ENCODE measurements at regions not wholly inside any gene's neighbourhood (a gene's known extent, or its start where the extent isn't known, plus 50 kb on each side); places are given as distances from the start of the nearest gene placed in this dataset.

DNA sequence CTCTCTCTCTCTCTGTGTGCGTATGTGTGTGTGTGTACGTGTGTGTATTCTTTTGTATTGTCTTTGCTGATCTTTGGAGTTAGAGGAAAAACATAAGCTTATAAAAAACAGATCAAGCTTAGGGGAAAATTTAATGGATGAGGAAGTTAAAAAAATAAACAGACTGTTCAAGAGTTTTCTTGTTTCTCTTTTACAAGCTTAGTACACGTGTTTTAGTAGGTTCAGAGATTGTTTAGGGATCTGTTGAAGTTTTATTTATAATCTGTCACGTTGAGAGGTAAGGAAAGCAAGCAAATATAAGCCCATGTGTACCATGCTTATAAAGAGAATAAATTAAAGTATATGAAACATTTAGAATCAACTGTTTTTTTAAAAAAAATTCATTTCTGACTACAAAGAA is 1470.3 kb upstream of the NUDT12 start:
- no peak for TF ChIP-seq CTCF (IDR thresholded peaks at IDR 0.05; ENCODE audit: insufficient read depth, low read length, missing control alignments)
- ChIA-PET POLR2A (no interaction called here), CTCF (no interaction called here)
- no peak for DNase-seq (ENCODE audit: low read depth, low spot score)
- no peak overlapping the region for H3K4me3 ChIP-seq (ENCODE audit: low read depth, low read length)

- no peak for TF ChIP-seq CTCF (IDR thresholded peaks at IDR 0.05; ENCODE audit: insufficient read depth, low read length, missing control alignments)
- DNase-seq (ENCODE audit: low read depth, low spot score) = no peak
- H3K4me3 ChIP-seq (ENCODE audit: low read depth, low read length) = no peak overlapping the region
- ChIA-PET CTCF (no interaction called here), POLR2A (no interaction called here)
Measured at GRCh38 chr5:105030153-105030552, 1467.6 kb upstream of the NUDT12 start.

DNA sequence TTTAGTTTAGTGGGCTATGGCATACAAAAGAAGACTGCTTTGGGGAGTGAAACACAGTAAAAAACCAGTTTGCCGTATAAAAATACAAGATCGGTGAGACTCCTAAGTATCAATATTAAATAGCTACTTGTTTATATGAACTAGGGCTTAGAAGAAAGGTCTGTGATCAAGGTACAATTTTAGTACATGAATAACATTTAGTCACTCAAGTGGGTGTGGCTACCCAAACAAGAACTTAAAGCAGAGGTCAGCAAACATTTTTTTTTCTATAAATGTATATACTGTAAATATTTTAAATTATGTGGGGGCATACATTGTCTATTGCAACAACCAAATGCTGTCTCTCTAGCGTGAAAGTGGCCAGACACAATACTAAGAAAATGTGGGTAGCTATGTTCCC is 1452.5 kb upstream of the NUDT12 start:
- ChIA-PET POLR2A (no interaction called here), CTCF (no interaction called here)
- DNase-seq (ENCODE audit: low read depth, low spot score) = no peak
- no peak overlapping the region for H3K4me3 ChIP-seq (ENCODE audit: low read depth, low read length)
- TF ChIP-seq CTCF (IDR thresholded peaks at IDR 0.05; ENCODE audit: insufficient read depth, low read length, missing control alignments) = no peak

GRCh38 chr5:104998572-104998971 is 1436.0 kb upstream of the NUDT12 start:
- TF ChIP-seq CTCF (IDR thresholded peaks at IDR 0.05; ENCODE audit: insufficient read depth, low read length, missing control alignments) = no peak
- DNase-seq (ENCODE audit: low read depth, low spot score) = no peak
- no peak overlapping the region for H3K4me3 ChIP-seq (ENCODE audit: low read depth, low read length)
- ChIA-PET CTCF (no interaction called here), POLR2A (no interaction called here)

- POLR2A ChIA-PET = no interaction called here
- DNase-seq (ENCODE audit: low read depth, low spot score) = no peak
- no peak overlapping the region for H3K4me3 ChIP-seq (ENCODE audit: low read depth, low read length)
- CTCF ChIA-PET = no interaction called here
- TF ChIP-seq CTCF (IDR thresholded peaks at IDR 0.05; ENCODE audit: insufficient read depth, low read length, missing control alignments) = no peak
Measured at GRCh38 chr5:104998169-104998568, 1435.6 kb upstream of the NUDT12 start.

DNA sequence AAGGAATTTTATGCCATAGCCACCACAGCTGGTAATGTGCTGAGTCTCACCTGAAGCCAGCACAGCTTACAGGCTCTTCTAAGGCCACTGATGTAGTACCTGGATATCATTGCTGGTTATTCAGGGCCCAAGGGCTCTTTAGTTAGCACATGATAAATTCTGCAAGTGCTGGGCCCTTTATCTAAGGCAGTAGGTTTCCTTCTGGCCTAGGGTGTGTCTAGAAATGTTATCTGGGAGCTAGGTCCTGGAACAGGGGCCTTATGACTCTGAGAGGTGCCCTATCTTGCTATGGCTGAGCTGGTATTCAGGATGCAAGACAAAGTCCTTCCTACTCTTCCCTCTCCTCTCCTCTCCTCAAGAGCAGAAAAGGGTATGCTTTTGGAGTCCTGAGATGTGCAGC is 1424.5 kb upstream of the NUDT12 start:
- TF ChIP-seq CTCF (IDR thresholded peaks at IDR 0.05; ENCODE audit: insufficient read depth, low read length, missing control alignments) = no peak
- DNase-seq (ENCODE audit: low read depth, low spot score) = no peak
- POLR2A ChIA-PET = no interaction called here
- CTCF ChIA-PET = no interaction called here
- no peak overlapping the region for H3K4me3 ChIP-seq (ENCODE audit: low read depth, low read length)
